Brain pericyte (primary cell): ENCODE measurements at regions not wholly inside any gene's neighbourhood (a gene's known extent, or its start where the extent isn't known, plus 50 kb on each side); places are given as distances from the start of the nearest gene placed in this dataset.
"Not testable (repeated sequence)": the region's sequence is repeated elsewhere in the genome, so short reads cannot be mapped to it uniquely, and the experiment has no call there.

Experiments used
- DNase-seq: peaks from one replicate; pipeline ENCODE4 v3.0.0-alpha.2; 2012; ENCODE audit warnings: low read depth, low spot score

GRCh38 chr1:221972276-221973235 lies 230.7 kb upstream of the DUSP10 start:
- DNase-seq = no peak

- DNase-seq = not testable (repeated sequence)
These were observed 229.1 kb upstream of the DUSP10 start for GRCh38 chr1:221971035-221971434.

- DNase-seq = not testable (repeated sequence)
These were observed 227.5 kb upstream of the DUSP10 start for GRCh38 chr1:221969298-221969858.

GRCh38 chr1:221967538-221967937 lies 225.6 kb upstream of the DUSP10 start:
- DNase-seq = not testable (repeated sequence)

- not testable (repeated sequence) for DNase-seq
These were observed 225.0 kb upstream of the DUSP10 start for GRCh38 chr1:221966888-221967287.

- DNase-seq = not testable (repeated sequence)
These were observed 224.0 kb upstream of the DUSP10 start for GRCh38 chr1:221965891-221966290.

- DNase-seq = no peak
These were observed 223.4 kb upstream of the DUSP10 start for GRCh38 chr1:221965252-221965651.

GRCh38 chr1:221963742-221964141 lies 221.9 kb upstream of the DUSP10 start:
- no peak for DNase-seq

- no peak for DNase-seq
These were observed 220.5 kb upstream of the DUSP10 start for GRCh38 chr1:221962385-221962784.

- no peak for DNase-seq
These were observed 219.8 kb upstream of the DUSP10 start for GRCh38 chr1:221961532-221962292.

- not testable (repeated sequence) for DNase-seq
These were observed 216.3 kb upstream of the DUSP10 start for GRCh38 chr1:221958161-221958562.

- not testable (repeated sequence) for DNase-seq
These were observed 215.5 kb upstream of the DUSP10 start for GRCh38 chr1:221957350-221957749.

GRCh38 chr1:221949996-221950395 lies 208.1 kb upstream of the DUSP10 start:
- DNase-seq = no peak

GRCh38 chr1:221948459-221948858 lies 206.6 kb upstream of the DUSP10 start:
- DNase-seq = no peak

- DNase-seq = no peak
These were observed 205.8 kb upstream of the DUSP10 start for GRCh38 chr1:221947731-221948130.

- DNase-seq = no peak
These were observed 204.9 kb upstream of the DUSP10 start for GRCh38 chr1:221946768-221947167.

GRCh38 chr1:221945669-221946068 lies 203.8 kb upstream of the DUSP10 start:
- no peak for DNase-seq

GRCh38 chr1:221944247-221944870 lies 202.5 kb upstream of the DUSP10 start:
- no peak for DNase-seq

- no peak for DNase-seq
These were observed 198.7 kb upstream of the DUSP10 start for GRCh38 chr1:221940631-221941030.

GRCh38 chr1:221939607-221940006 lies 197.7 kb upstream of the DUSP10 start:
- DNase-seq = no peak

- DNase-seq = no peak
These were observed 195.5 kb upstream of the DUSP10 start for GRCh38 chr1:221937155-221937953.
